ENCODE measurements at regions not wholly inside any gene's neighbourhood (a gene's known extent, or its start where the extent isn't known, plus 50 kb on each side); places are given as distances from the start of the nearest gene placed in this dataset.

GRCh38 chr15:59924812-59925522, 79.1 kb upstream of the FOXB1 start:
- no peak for TF ChIP-seq CTCF (IDR thresholded peaks at IDR 0.05; ENCODE audit: borderline replicate concordance, control extremely low read depth, extremely low read depth, insufficient read depth, missing control alignments)

GRCh38 chr15:59924096-59924495, 80.0 kb upstream of the FOXB1 start:
- TF ChIP-seq CTCF (IDR thresholded peaks at IDR 0.05; ENCODE audit: borderline replicate concordance, control extremely low read depth, extremely low read depth, insufficient read depth, missing control alignments) = no peak
- no peak for DNase-seq (ENCODE audit: low spot score)
- in situ Hi-C loops (cut with MboI; ENCODE audit: low sequenced_read_pairs, unreplicated experiment) = no loop called here

More at GRCh38 chr15:59924812-59925522, 79.1 kb upstream of the FOXB1 start:
- DNase-seq (ENCODE audit: low spot score) = no peak
- in situ Hi-C loops (cut with MboI; ENCODE audit: low sequenced_read_pairs, unreplicated experiment) = no loop called here

- in situ Hi-C loops (cut with MboI; ENCODE audit: low sequenced_read_pairs, unreplicated experiment) = no loop called here
- TF ChIP-seq CTCF (IDR thresholded peaks at IDR 0.05; ENCODE audit: borderline replicate concordance, control extremely low read depth, extremely low read depth, insufficient read depth, missing control alignments) = no peak
- no peak for DNase-seq (ENCODE audit: low spot score)
These were observed 80.6 kb upstream of the FOXB1 start for GRCh38 chr15:59923508-59923907.

GRCh38 chr15:59918994-59919951, 84.8 kb upstream of the FOXB1 start:
- TF ChIP-seq CTCF (IDR thresholded peaks at IDR 0.05; ENCODE audit: borderline replicate concordance, control extremely low read depth, extremely low read depth, insufficient read depth, missing control alignments) = no peak
- DNase-seq (ENCODE audit: low spot score) = peak; percentile 61

GRCh38 chr15:59917504-59918157, 86.5 kb upstream of the FOXB1 start:
- peak; percentile 56 for DNase-seq (ENCODE audit: low spot score)
- TF ChIP-seq CTCF (IDR thresholded peaks at IDR 0.05; ENCODE audit: borderline replicate concordance, control extremely low read depth, extremely low read depth, insufficient read depth, missing control alignments) = peak; percentile 72
- in situ Hi-C loops (cut with MboI; ENCODE audit: low sequenced_read_pairs, unreplicated experiment) = no loop called here

More at GRCh38 chr15:59918994-59919951, 84.8 kb upstream of the FOXB1 start:
- in situ Hi-C loops (cut with MboI; ENCODE audit: low sequenced_read_pairs, unreplicated experiment) = no loop called here

- DNase-seq (ENCODE audit: low spot score) = no peak
- no peak for TF ChIP-seq CTCF (IDR thresholded peaks at IDR 0.05; ENCODE audit: borderline replicate concordance, control extremely low read depth, extremely low read depth, insufficient read depth, missing control alignments)
- in situ Hi-C loops (cut with MboI; ENCODE audit: low sequenced_read_pairs, unreplicated experiment) = no loop called here
These were observed 98.1 kb upstream of the FOXB1 start for GRCh38 chr15:59906046-59906445.

Measured in GM13976 (cell line).